ENCODE measurements at regions not wholly inside any gene's neighbourhood (a gene's known extent, or its start where the extent isn't known, plus 50 kb on each side); places are given as distances from the start of the nearest gene placed in this dataset.

DNA sequence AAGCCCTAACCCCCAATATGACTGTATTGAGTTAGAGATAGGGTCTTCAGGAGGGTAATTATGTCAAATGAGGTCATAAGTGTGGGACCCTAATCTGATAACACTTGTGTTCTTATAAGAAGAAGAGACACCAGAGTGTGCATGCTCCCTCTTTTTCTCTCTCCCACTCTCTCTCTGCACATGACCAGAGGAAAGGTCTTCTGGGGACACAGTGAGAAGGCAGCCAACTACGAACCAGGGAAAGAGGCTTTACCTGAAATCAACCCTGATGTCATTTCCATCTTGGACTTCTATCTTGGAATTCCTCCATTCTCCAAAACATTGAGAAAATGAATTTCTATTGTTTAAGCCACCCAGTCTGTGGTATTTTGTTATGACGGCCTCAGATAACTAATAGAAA is 97.2 kb upstream of the MAD2L1 start:
- TF ChIP-seq CTCF (conservative IDR thresholded peaks at IDR 0.05) (no peak), EZH2 (IDR thresholded peaks at IDR 0.05; ENCODE audit: low read depth) (no peak)
